ENCODE measurements at regions not wholly inside any gene's neighbourhood (a gene's known extent, or its start where the extent isn't known, plus 50 kb on each side); places are given as distances from the start of the nearest gene placed in this dataset.

- no peak for TF ChIP-seq ZNF416 (tag by site-specific recombination; IDR thresholded peaks at IDR 0.05)
- TF ChIP-seq ZBTB26 (tag by site-specific recombination; optimal IDR thresholded peaks at IDR 0.05): no peak
Observed at GRCh38 chr1:234990874-234991801, 137.5 kb downstream of the TOMM20 start.

Measured in HEK293 (cell line).